ENCODE measurements at regions not wholly inside any gene's neighbourhood (a gene's known extent, or its start where the extent isn't known, plus 50 kb on each side); places are given as distances from the start of the nearest gene placed in this dataset.
"Not testable (repeated sequence)": the region's sequence is repeated elsewhere in the genome, so short reads cannot be mapped to it uniquely, and the experiment has no call there.

- DNase-seq, result no peak
These were observed 419.2 kb downstream of the AGTPBP1 start for GRCh38 chr9:85322592-85322991.

GRCh38 chr9:85321561-85321960, 420.2 kb downstream of the AGTPBP1 start:
- DNase-seq, result no peak

GRCh38 chr9:85319936-85320656, 421.7 kb downstream of the AGTPBP1 start:
- DNase-seq, result no peak

GRCh38 chr9:85315535-85315934, 426.2 kb downstream of the AGTPBP1 start:
- DNase-seq, result not testable (repeated sequence)

GRCh38 chr9:85310573-85310972, 431.2 kb downstream of the AGTPBP1 start:
- no peak for DNase-seq

GRCh38 chr9:85303757-85304134, 438.0 kb downstream of the AGTPBP1 start:
- no peak for DNase-seq

GRCh38 chr9:85302938-85303756, 438.6 kb downstream of the AGTPBP1 start:
- no peak for DNase-seq

- DNase-seq, result no peak
These were observed 443.3 kb downstream of the AGTPBP1 start for GRCh38 chr9:85298499-85298898.

GRCh38 chr9:85295244-85295643, 446.5 kb downstream of the AGTPBP1 start:
- not testable (repeated sequence) for DNase-seq

GRCh38 chr9:85292261-85292660, 449.5 kb downstream of the AGTPBP1 start:
- no peak for DNase-seq

GRCh38 chr9:85291266-85291665, 450.5 kb downstream of the AGTPBP1 start:
- no peak for DNase-seq

GRCh38 chr9:85290019-85290418, 451.7 kb downstream of the AGTPBP1 start:
- no peak for DNase-seq

- no peak for DNase-seq
These were observed 452.6 kb downstream of the AGTPBP1 start for GRCh38 chr9:85289142-85289541.

- no peak for DNase-seq
These were observed 458.3 kb downstream of the AGTPBP1 start for GRCh38 chr9:85283421-85283820.

- no peak for DNase-seq
These were observed 463.0 kb downstream of the AGTPBP1 start for GRCh38 chr9:85278769-85279168.

GRCh38 chr9:85276741-85277140, 465.0 kb downstream of the AGTPBP1 start:
- no peak for DNase-seq

GRCh38 chr9:85269811-85270210, 471.9 kb downstream of the AGTPBP1 start:
- DNase-seq, result no peak

- DNase-seq, result no peak
These were observed 473.6 kb downstream of the AGTPBP1 start for GRCh38 chr9:85268131-85268530.

- DNase-seq, result no peak
These were observed 477.1 kb downstream of the AGTPBP1 start for GRCh38 chr9:85264695-85265094.

GRCh38 chr9:85263288-85263687, 478.5 kb downstream of the AGTPBP1 start:
- no peak for DNase-seq

- peak; percentile 21 for DNase-seq
These were observed 479.4 kb downstream of the AGTPBP1 start for GRCh38 chr9:85262333-85262732.

GRCh38 chr9:85260275-85260845, 481.4 kb downstream of the AGTPBP1 start:
- DNase-seq, result no peak

- peak; percentile 71 for DNase-seq
These were observed 482.9 kb downstream of the AGTPBP1 start for GRCh38 chr9:85258823-85259370.

- no peak for DNase-seq
These were observed 483.5 kb downstream of the AGTPBP1 start for GRCh38 chr9:85258236-85258635.
